IMR-90 (cell line): ENCODE measurements at regions not wholly inside any gene's neighbourhood (a gene's known extent, or its start where the extent isn't known, plus 50 kb on each side); places are given as distances from the start of the nearest gene placed in this dataset.

Experiments used
- CEBPB ChIP-seq: IDR thresholded peaks from 2 replicates; pipeline ENCODE4 v1.6.1; 2012; ENCODE audit warnings: low read depth, low read length, improper control_type of control experiment
- CHD1 ChIP-seq: IDR thresholded peaks from 2 replicates; pipeline ENCODE4 v1.6.1; 2012; ENCODE audit warnings: low read depth, low read length, improper control_type of control experiment
- CTCF ChIP-seq: conservative IDR thresholded peaks from 2 replicates; pipeline ENCODE4 v1.5.1; 2012; ENCODE audit warnings: mild to moderate bottlenecking, low read depth, low read length, improper control_type of control experiment
- ELK1 ChIP-seq: fragments of 150-350 bp; IDR thresholded peaks from 2 replicates; pipeline ENCODE4 v1.6.1; 2016; ENCODE audit warnings: low read depth, mild to moderate bottlenecking, low read length, moderate library complexity, borderline replicate concordance
- MAFK ChIP-seq: IDR thresholded peaks from 2 replicates; pipeline ENCODE4 v1.6.1; 2012; ENCODE audit warnings: low read depth, low read length, improper control_type of control experiment
- MAZ ChIP-seq: IDR thresholded peaks from 2 replicates; pipeline ENCODE4 v1.6.1; 2012; ENCODE audit warnings: low read depth, mild to moderate bottlenecking, low read length, improper control_type of control experiment, moderate library complexity, borderline replicate concordance
- MXI1 ChIP-seq: IDR thresholded peaks from 2 replicates; pipeline ENCODE4 v1.6.1; 2012; ENCODE audit warnings: low read depth, mild to moderate bottlenecking, low read length, moderate library complexity, borderline replicate concordance
- NFE2L2 ChIP-seq: fragments of 150-350 bp; IDR thresholded peaks from 2 replicates; pipeline ENCODE4 v1.6.1; 2016; ENCODE audit warnings: low read depth, mild to moderate bottlenecking, low read length
- POLR2A ChIP-seq: IDR thresholded peaks from 2 replicates; pipeline ENCODE4 v1.6.1; 2012; ENCODE audit warnings: mild to moderate bottlenecking, low read depth, low read length
- RAD21 ChIP-seq: IDR thresholded peaks from 2 replicates; pipeline ENCODE4 v1.6.1; 2012; ENCODE audit warnings: low read length, improper control_type of control experiment
- RCOR1 ChIP-seq: IDR thresholded peaks from 2 replicates; pipeline ENCODE4 v1.6.1; 2012; ENCODE audit warnings: mild to moderate bottlenecking, low read length, improper control_type of control experiment; ENCODE audit not compliant: insufficient replicate concordance
- RFX5 ChIP-seq: IDR thresholded peaks from 2 replicates; pipeline ENCODE4 v1.8.0; 2012; ENCODE audit warnings: low read depth, mild to moderate bottlenecking, low read length, moderate library complexity
- SMC3 ChIP-seq: fragments of 150-350 bp; IDR thresholded peaks from 2 replicates; pipeline ENCODE4 v1.6.1; 2016; ENCODE audit warnings: low read depth, mild to moderate bottlenecking, antibody characterized with exemption, low read length, moderate library complexity
- USF2 ChIP-seq: fragments of 150-350 bp; IDR thresholded peaks from 2 replicates; pipeline ENCODE4 v1.6.1; 2017; ENCODE audit warnings: mild to moderate bottlenecking, antibody characterized with exemption, low read length, low read depth

- TF ChIP-seq CTCF: no peak
- no peak for TF ChIP-seq CEBPB
- TF ChIP-seq SMC3: no peak
- no peak for TF ChIP-seq POLR2A
- no peak for TF ChIP-seq MAZ
- no peak for TF ChIP-seq CHD1
- TF ChIP-seq MXI1: no peak
- TF ChIP-seq USF2: no peak
- no peak for TF ChIP-seq RCOR1
- no peak for TF ChIP-seq RFX5
- TF ChIP-seq NFE2L2: no peak
- TF ChIP-seq RAD21: no peak
- TF ChIP-seq ELK1: no peak
- no peak for TF ChIP-seq MAFK
These were observed 64.4 kb upstream of the ZNF527 start for GRCh38 chr19:37306383-37306963.
